DND-41 (cell line): ENCODE measurements at regions not wholly inside any gene's neighbourhood (a gene's known extent, or its start where the extent isn't known, plus 50 kb on each side); places are given as distances from the start of the nearest gene placed in this dataset.

Source experiments
- ATAC-seq: fragments of 200-7000 bp; cut with Tn5 transposase; 3 replicates; pipeline ENCODE4 v1.9.1; 2021; ENCODE audit warnings: low read depth; ENCODE audit not compliant: insufficient read depth
- DNase-seq: peaks from one replicate; pipeline ENCODE4 v3.0.0-alpha.2; 2020
- H2AFZ ChIP-seq: 2 replicates; pipeline ENCODE4 v1.6.0; 2012; ENCODE audit warnings: low read depth, low read length
- H3K27ac ChIP-seq: 2 replicates; pipeline ENCODE4 v1.5.1; 2012; ENCODE audit warnings: low read length, inconsistent platforms
- H3K27me3 ChIP-seq: fragments of 200-600 bp; sonication (generic); 2 replicates; pipeline ENCODE4 v1.6.0; 2012; ENCODE audit warnings: low read length, mild to moderate bottlenecking, inconsistent platforms; ENCODE audit not compliant: insufficient read depth, poor library complexity
- H3K36me3 ChIP-seq: 2 replicates; pipeline ENCODE4 v1.5.1; 2012; ENCODE audit warnings: low read length, inconsistent platforms; ENCODE audit not compliant: insufficient read depth
- H3K4me1 ChIP-seq: 2 replicates; pipeline ENCODE4 v1.5.1; 2012; ENCODE audit warnings: mild to moderate bottlenecking, low read length; ENCODE audit not compliant: insufficient read depth
- H3K4me2 ChIP-seq: 2 replicates; pipeline ENCODE4 v1.6.0; 2012; ENCODE audit warnings: mild to moderate bottlenecking, moderate library complexity, low read length, inconsistent platforms; ENCODE audit not compliant: insufficient read depth
- H3K4me3 ChIP-seq, 2 experiments: fragments of 200-600 bp in 1 of 2; shearing (Covaris generic) in 1 of 2; 2 replicates each; pipeline ENCODE4 v1.5.1; 2012 to 2016; ENCODE audit warnings: inconsistent platforms in 2 of 2, low read length in 2 of 2, mild to moderate bottlenecking in 2 of 2, low read depth in 1 of 2, moderate library complexity in 1 of 2
- H3K79me2 ChIP-seq: 2 replicates; pipeline ENCODE4 v1.6.0; 2012; ENCODE audit warnings: low read length, inconsistent platforms; ENCODE audit not compliant: insufficient read depth
- H3K9ac ChIP-seq: 2 replicates; pipeline ENCODE4 v1.6.0; 2012; ENCODE audit warnings: low read depth, mild to moderate bottlenecking, inconsistent platforms, low read length, moderate library complexity
- H3K9me3 ChIP-seq: 2 replicates; pipeline ENCODE4 v1.5.1; 2012; ENCODE audit warnings: low read length, moderate library complexity, mild to moderate bottlenecking, inconsistent platforms; ENCODE audit not compliant: insufficient read depth, severe bottlenecking
- H4K20me1 ChIP-seq: 2 replicates; pipeline ENCODE4 v1.6.0; 2012; ENCODE audit warnings: low read length; ENCODE audit not compliant: insufficient read depth
- EZH2 ChIP-seq: IDR thresholded peaks from 3 replicates; pipeline ENCODE4 v1.6.1; 2012; ENCODE audit warnings: borderline replicate concordance, low read depth, mild to moderate bottlenecking, moderate library complexity, low read length, inconsistent platforms; ENCODE audit not compliant: severe bottlenecking
- TF ChIP-seq, protein P1 (sequence below): IDR thresholded peaks from 2 replicates; pipeline ENCODE4 v1.5.1; 2012; ENCODE audit warnings: borderline replicate concordance, low read length, moderate library complexity, mild to moderate bottlenecking; ENCODE audit not compliant: poor library complexity, severe bottlenecking; ENCODE audit errors: extremely low read depth

DNA sequence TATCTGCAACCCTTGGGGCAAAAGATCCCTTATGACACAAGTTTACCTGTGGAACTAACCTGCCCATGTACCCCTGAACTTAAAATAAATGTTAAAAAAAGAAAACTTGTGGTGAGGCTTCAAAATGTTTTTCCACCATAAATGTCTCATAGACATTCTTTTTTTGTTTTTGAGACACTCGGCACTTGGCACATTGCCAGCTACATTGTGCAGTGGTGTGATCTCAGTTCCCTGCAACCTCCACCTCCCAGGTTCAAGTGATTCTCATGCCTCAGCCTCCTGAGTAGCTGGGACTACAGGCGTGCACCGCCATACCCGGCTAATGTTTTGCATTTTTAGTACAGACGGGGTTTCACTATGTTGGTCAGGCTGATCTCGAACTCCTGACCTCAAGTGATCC, 528.9 kb upstream of the CXorf51A start:
- DNase-seq (no peak), ATAC-seq (no peak)
- no peak for TF ChIP-seq EZH2
- TF ChIP-seq, protein P1, sequence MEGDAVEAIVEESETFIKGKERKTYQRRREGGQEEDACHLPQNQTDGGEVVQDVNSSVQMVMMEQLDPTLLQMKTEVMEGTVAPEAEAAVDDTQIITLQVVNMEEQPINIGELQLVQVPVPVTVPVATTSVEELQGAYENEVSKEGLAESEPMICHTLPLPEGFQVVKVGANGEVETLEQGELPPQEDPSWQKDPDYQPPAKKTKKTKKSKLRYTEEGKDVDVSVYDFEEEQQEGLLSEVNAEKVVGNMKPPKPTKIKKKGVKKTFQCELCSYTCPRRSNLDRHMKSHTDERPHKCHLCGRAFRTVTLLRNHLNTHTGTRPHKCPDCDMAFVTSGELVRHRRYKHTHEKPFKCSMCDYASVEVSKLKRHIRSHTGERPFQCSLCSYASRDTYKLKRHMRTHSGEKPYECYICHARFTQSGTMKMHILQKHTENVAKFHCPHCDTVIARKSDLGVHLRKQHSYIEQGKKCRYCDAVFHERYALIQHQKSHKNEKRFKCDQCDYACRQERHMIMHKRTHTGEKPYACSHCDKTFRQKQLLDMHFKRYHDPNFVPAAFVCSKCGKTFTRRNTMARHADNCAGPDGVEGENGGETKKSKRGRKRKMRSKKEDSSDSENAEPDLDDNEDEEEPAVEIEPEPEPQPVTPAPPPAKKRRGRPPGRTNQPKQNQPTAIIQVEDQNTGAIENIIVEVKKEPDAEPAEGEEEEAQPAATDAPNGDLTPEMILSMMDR = no peak
- Histone ChIP-seq H4K20me1 (no peaks in the 10 kb centered on the region), H2AFZ (no peak overlapping the region), H3K4me3 (no peak overlapping the region), H3K4me2 (no peak overlapping the region), H3K36me3 (no peaks in the 10 kb centered on the region), H3K79me2 (no peaks in the 10 kb centered on the region), H3K4me1 (no peaks in the 10 kb centered on the region), H3K27ac (no peak overlapping the region), H3K27me3 (no peaks in the 10 kb centered on the region), H3K9me3 (no peaks in the 10 kb centered on the region), H3K9ac (no peak overlapping the region)

DNA sequence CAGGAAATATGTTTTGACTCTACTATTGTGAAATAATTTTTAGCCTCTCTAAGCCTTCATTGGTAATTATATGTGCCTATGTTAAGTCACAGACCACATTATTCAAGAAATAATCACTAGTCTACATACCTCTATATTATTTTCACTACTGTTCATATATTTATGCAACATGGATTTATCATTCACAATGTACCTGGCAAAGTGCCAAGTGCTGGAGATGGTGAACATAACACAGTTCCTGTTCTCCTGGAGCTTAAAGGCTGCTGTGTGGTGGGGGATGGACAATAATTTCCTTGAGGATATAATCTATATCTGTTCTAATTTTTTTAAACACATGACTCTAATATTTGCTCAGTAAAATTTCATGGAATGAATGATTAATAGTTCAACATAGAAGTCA, 527.7 kb upstream of the CXorf51A start:
- no peak overlapping the region for H2AFZ ChIP-seq
- H3K4me2 ChIP-seq = no peak overlapping the region
- H4K20me1 ChIP-seq = no peaks in the 10 kb centered on the region
- no peaks in the 10 kb centered on the region for H3K9me3 ChIP-seq
- H3K27ac ChIP-seq = no peak overlapping the region
- TF ChIP-seq, protein P1 = no peak
- TF ChIP-seq EZH2 = no peak
- ATAC-seq (no peak), DNase-seq (no peak)
- no peaks in the 10 kb centered on the region for H3K36me3 ChIP-seq
- no peaks in the 10 kb centered on the region for H3K79me2 ChIP-seq
- no peak overlapping the region for H3K4me3 ChIP-seq
- no peak overlapping the region for H3K9ac ChIP-seq
- no peaks in the 10 kb centered on the region for H3K4me1 ChIP-seq
- H3K27me3 ChIP-seq = no peaks in the 10 kb centered on the region

- ATAC-seq = no peak
- H3K4me2 ChIP-seq = no peak overlapping the region
- TF ChIP-seq EZH2 = no peak
- TF ChIP-seq, protein P1 = no peak
Measured at GRCh38 chrX:147340947-147341346, 526.4 kb upstream of the CXorf51A start.

DNA sequence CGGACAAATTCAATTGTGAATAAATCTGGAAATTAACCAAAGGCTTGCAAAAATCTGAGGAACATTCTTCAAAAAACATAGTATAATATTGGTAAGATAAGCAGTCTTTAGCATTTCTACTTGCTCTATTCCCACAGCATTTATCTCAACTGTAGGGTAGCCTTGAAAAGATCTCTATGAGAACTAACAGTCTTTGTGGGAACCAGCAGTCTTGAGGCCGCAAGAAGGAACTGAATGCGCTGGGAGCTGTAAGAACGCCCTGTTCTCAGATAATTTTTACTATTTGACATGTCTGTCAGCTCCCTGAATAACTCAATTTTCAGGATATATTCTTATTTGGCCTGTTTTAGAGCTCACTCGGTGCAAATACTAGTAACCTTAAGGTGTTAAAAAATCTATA, 519.3 kb upstream of the CXorf51A start:
- Histone ChIP-seq H3K79me2 (no peaks in the 10 kb centered on the region), H3K27ac (no peak overlapping the region), H3K9me3 (no peaks in the 10 kb centered on the region), H3K4me3 (no peak overlapping the region), H4K20me1 (no peaks in the 10 kb centered on the region), H3K27me3 (no peaks in the 10 kb centered on the region), H3K36me3 (no peaks in the 10 kb centered on the region), H3K4me2 (no peak overlapping the region), H3K9ac (no peak overlapping the region), H2AFZ (no peak overlapping the region), H3K4me1 (no peaks in the 10 kb centered on the region)
- TF ChIP-seq EZH2 = no peak
- TF ChIP-seq, protein P1 = no peak
- DNase-seq = no peak
- ATAC-seq = no peak

More at GRCh38 chrX:147340947-147341346, 526.4 kb upstream of the CXorf51A start:
- Histone ChIP-seq H3K9me3 (no peaks in the 10 kb centered on the region), H3K36me3 (no peaks in the 10 kb centered on the region), H4K20me1 (no peaks in the 10 kb centered on the region), H3K27me3 (no peaks in the 10 kb centered on the region), H3K4me3 (no peak overlapping the region), H3K27ac (no peak overlapping the region), H2AFZ (no peak overlapping the region), H3K4me1 (no peaks in the 10 kb centered on the region), H3K79me2 (no peaks in the 10 kb centered on the region), H3K9ac (no peak overlapping the region)
- no peak for DNase-seq
